HFF-Myc (cell line): ENCODE measurements at regions not wholly inside any gene's neighbourhood (a gene's known extent, or its start where the extent isn't known, plus 50 kb on each side); places are given as distances from the start of the nearest gene placed in this dataset.
A peak's percentile ranks its signal among the peaks of the same experiment; 100 is the strongest.

Experiments
- DNase-seq: peaks from one replicate; pipeline ENCODE4 v3.0.0-alpha.2; 2011; ENCODE audit warnings: low read depth; ENCODE audit errors: extremely low read depth
- H3K4me3 ChIP-seq: replicated peaks from 2 replicates; pipeline ENCODE4 v1.5.1; 2011; ENCODE audit warnings: low read depth, mild to moderate bottlenecking, control low read depth, low read length
- TF ChIP-seq, protein P1 (sequence below): IDR thresholded peaks from 2 replicates; pipeline ENCODE4 v1.5.1; 2012; ENCODE audit warnings: mild to moderate bottlenecking, low read depth, low read length, control low read depth; ENCODE audit errors: missing control alignments

- TF ChIP-seq, protein P1, sequence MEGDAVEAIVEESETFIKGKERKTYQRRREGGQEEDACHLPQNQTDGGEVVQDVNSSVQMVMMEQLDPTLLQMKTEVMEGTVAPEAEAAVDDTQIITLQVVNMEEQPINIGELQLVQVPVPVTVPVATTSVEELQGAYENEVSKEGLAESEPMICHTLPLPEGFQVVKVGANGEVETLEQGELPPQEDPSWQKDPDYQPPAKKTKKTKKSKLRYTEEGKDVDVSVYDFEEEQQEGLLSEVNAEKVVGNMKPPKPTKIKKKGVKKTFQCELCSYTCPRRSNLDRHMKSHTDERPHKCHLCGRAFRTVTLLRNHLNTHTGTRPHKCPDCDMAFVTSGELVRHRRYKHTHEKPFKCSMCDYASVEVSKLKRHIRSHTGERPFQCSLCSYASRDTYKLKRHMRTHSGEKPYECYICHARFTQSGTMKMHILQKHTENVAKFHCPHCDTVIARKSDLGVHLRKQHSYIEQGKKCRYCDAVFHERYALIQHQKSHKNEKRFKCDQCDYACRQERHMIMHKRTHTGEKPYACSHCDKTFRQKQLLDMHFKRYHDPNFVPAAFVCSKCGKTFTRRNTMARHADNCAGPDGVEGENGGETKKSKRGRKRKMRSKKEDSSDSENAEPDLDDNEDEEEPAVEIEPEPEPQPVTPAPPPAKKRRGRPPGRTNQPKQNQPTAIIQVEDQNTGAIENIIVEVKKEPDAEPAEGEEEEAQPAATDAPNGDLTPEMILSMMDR: no peak
- H3K4me3 ChIP-seq: no peak overlapping the region
- DNase-seq: no peak
Measured at GRCh38 chr10:29112827-29113615, 175.8 kb upstream of the LYZL1 start.

DNA sequence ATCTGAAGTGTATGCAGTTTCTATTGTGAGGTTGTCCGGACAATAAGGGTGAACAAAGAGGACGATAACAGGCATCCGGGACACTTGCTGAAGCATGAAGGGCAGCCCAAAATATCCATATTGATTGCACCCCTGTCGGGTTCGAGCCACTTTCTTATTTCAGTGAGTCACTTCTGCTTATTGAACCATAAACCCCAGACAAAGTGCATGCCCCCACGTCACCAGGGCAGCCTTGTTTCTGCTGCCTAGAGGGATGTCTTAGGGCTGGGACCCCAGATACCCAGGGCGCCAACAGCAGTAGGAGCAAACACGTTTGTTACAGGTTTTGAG, 175.3 kb upstream of the LYZL1 start:
- DNase-seq: no peak
- TF ChIP-seq, protein P1: no peak
- no peak overlapping the region for H3K4me3 ChIP-seq

DNA sequence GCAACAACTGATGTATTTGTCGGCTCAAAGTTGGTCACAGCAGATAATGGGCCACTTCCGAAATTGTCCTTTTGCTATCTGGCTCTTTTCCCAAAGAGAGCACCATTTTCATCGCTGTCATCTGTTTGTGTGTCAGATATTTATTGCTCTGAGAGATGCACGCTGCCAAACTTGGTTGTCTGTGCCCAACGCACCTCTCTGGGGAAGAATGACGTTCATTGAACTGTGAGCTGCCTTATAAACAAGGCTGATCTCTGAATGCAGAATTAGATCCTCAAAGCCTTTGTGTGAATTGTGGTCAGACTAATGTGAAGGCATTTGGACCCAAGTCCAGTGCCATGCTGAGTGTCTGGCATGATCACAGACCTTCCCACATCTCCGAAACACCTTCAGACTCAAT, 174.7 kb upstream of the LYZL1 start:
- TF ChIP-seq, protein P1: no peak
- no peak overlapping the region for H3K4me3 ChIP-seq
- no peak for DNase-seq

DNA sequence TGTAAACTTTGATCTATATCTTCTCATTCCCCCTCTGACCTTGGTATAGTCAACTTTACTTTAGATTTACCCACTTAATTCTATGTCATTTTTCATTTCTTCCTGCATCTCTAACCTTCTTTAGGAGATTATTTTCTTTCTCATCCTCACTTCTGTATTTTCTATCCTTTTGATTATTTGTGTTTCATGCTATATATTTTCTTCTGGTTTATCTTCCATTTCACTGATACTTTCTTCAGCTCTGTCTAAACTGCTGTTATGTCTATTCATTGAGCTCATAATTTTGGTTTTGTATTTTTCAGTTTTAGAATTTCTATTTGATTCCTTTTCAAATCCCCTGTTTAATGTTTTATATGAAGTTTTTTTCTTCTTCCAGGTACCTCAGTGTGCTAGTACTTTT, 171.1 kb upstream of the LYZL1 start:
- no peak for DNase-seq
- TF ChIP-seq, protein P1: no peak
- H3K4me3 ChIP-seq: no peak overlapping the region

DNA sequence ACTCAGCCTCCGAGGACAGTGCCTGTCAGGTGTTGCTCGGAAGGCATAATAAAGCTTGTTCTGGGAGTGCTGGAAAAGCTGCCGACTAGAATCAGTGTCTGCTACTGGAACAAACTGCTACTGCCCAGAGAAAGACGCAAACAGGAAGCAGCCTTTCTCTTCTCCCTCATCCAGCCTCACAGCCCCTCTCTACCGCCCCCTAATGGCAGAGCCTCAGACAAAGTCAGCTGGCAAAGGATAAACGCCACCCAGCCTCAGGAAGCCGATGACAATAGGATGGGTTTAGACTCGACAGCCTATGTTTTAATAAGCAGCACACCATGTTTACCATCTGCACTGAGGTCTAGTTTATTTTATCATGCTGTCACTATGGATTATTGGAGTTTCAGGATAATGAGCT, 169.5 kb upstream of the LYZL1 start:
- DNase-seq: no peak
- TF ChIP-seq, protein P1: peak; percentile 62
- no peak overlapping the region for H3K4me3 ChIP-seq

- no peak overlapping the region for H3K4me3 ChIP-seq
- no peak for DNase-seq
- TF ChIP-seq, protein P1: no peak
Measured at GRCh38 chr10:29120216-29120615, 168.7 kb upstream of the LYZL1 start.

DNA sequence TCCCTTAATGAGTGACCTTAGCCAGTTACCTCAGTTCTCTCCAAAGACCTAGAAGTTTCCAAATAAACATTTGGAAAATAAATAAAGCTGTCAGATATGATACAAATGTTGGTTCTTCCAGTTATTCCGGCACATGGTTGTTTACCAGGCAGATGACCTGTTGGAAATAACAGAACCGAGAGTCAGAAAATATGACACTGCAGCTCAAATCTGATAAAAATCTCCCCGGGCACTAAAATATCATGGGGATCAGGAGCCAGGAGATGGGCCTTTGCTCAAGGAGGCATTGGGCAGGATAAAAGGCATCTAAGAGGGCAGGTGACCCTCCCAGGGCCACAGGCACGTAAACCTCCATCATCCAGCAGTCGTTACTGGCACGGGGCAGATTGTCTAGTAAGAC, 164.0 kb upstream of the LYZL1 start:
- no peak overlapping the region for H3K4me3 ChIP-seq
- TF ChIP-seq, protein P1: no peak
- DNase-seq: no peak
